Neuronal stem cell (in vitro differentiated cells): ENCODE measurements at regions not wholly inside any gene's neighbourhood (a gene's known extent, or its start where the extent isn't known, plus 50 kb on each side); places are given as distances from the start of the nearest gene placed in this dataset.

Experiments
- DNase-seq: peaks from one replicate; pipeline ENCODE4 v3.0.0-alpha.2; 2013; ENCODE audit warnings: low spot score
- H2AFZ ChIP-seq: one replicate; pipeline ENCODE4 v1.6.1; 2013; ENCODE audit warnings: mild to moderate bottlenecking, low read length, inconsistent platforms
- H2AK5ac ChIP-seq: 2 replicates; pipeline ENCODE4 v1.6.1; 2013; ENCODE audit warnings: low read depth, mild to moderate bottlenecking, inconsistent platforms, low read length, moderate library complexity, mixed read lengths
- H2BK120ac ChIP-seq: 2 replicates; pipeline ENCODE4 v1.6.1; 2013; ENCODE audit warnings: low read depth, mild to moderate bottlenecking, inconsistent platforms, low read length, moderate library complexity, mixed read lengths
- H2BK12ac ChIP-seq: one replicate; pipeline ENCODE4 v1.6.1; 2013; ENCODE audit warnings: low read length, inconsistent platforms
- H2BK15ac ChIP-seq: 2 replicates; pipeline ENCODE4 v1.6.1; 2013; ENCODE audit warnings: mild to moderate bottlenecking, low read length, inconsistent platforms, mixed read lengths
- H2BK5ac ChIP-seq: one replicate; pipeline ENCODE4 v1.6.1; 2013; ENCODE audit warnings: inconsistent platforms, mild to moderate bottlenecking, low read length, moderate library complexity
- H3K14ac ChIP-seq: one replicate; pipeline ENCODE4 v1.6.1; 2013; ENCODE audit warnings: low read length, inconsistent platforms
- H3K18ac ChIP-seq: 2 replicates; pipeline ENCODE4 v1.6.1; 2013; ENCODE audit warnings: low read length, inconsistent platforms
- H3K23ac ChIP-seq: 2 replicates; pipeline ENCODE4 v1.6.1; 2013; ENCODE audit warnings: low read depth, mild to moderate bottlenecking, mixed read lengths, low read length, inconsistent platforms; ENCODE audit not compliant: poor library complexity
- H3K27ac ChIP-seq: replicated peaks from 3 replicates; pipeline ENCODE4 v1.5.1; 2013; ENCODE audit warnings: low read length, inconsistent platforms
- H3K27me3 ChIP-seq, 3 experiments: 2 replicates each; pipeline ENCODE4 v1.6.1; 2013; ENCODE audit warnings: low read length in 3 of 3, mild to moderate bottlenecking in 2 of 3, inconsistent platforms in 1 of 3, low read depth in 1 of 3, mixed read lengths in 1 of 3, moderate library complexity in 1 of 3; ENCODE audit not compliant: control insufficient read depth in 3 of 3, insufficient read depth in 3 of 3
- H3K36me3 ChIP-seq, 2 donors: replicated peaks in 1 of 2; 2 replicates each; pipeline ENCODE4 v1.6.1; 2013; ENCODE audit warnings: low read length in 2 of 2; ENCODE audit not compliant: control insufficient read depth in 2 of 2, insufficient read depth in 2 of 2
- H3K4ac ChIP-seq: 2 replicates; pipeline ENCODE4 v1.6.1; 2013; ENCODE audit warnings: inconsistent platforms, mild to moderate bottlenecking, low read length, moderate library complexity
- H3K4me1 ChIP-seq, 2 donors: 1 replicate in 1 of 2; 2 replicates in 1 of 2; pipeline ENCODE4 v1.6.1; 2013; ENCODE audit warnings: low read length in 2 of 2, low read depth in 1 of 2; ENCODE audit not compliant: control insufficient read depth in 2 of 2, insufficient read depth in 1 of 2
- H3K4me2 ChIP-seq: one replicate; pipeline ENCODE4 v1.6.1; 2013; ENCODE audit warnings: mild to moderate bottlenecking, low read length, inconsistent platforms; ENCODE audit not compliant: insufficient read depth, poor library complexity, severe bottlenecking
- H3K4me3 ChIP-seq, 2 donors: 2 replicates each; pipeline ENCODE4 v1.5.1; 2013; ENCODE audit warnings: low read length in 2 of 2, mild to moderate bottlenecking in 2 of 2, inconsistent platforms in 1 of 2, moderate library complexity in 1 of 2
- H3K79me1 ChIP-seq: one replicate; pipeline ENCODE4 v1.6.1; 2013; ENCODE audit warnings: low read depth, mild to moderate bottlenecking, inconsistent platforms, low read length, moderate library complexity
- H3K9ac ChIP-seq: one replicate; pipeline ENCODE4 v1.6.1; 2013; ENCODE audit warnings: mild to moderate bottlenecking, low read depth, low read length, inconsistent platforms; ENCODE audit not compliant: poor library complexity
- H3K9me3 ChIP-seq, 2 donors: replicated peaks in 1 of 2; 2 replicates each; pipeline versions ENCODE3 to v1.6.1; 2013; ENCODE audit warnings: low read length in 2 of 2, mild to moderate bottlenecking in 2 of 2, inconsistent platforms in 1 of 2, low read depth in 1 of 2, mixed read lengths in 1 of 2, moderate library complexity in 1 of 2; ENCODE audit not compliant: control insufficient read depth in 2 of 2, insufficient read depth in 1 of 2
- H4K8ac ChIP-seq: one replicate; pipeline ENCODE4 v1.6.1; 2013; ENCODE audit warnings: low read depth, mild to moderate bottlenecking, inconsistent platforms, low read length, moderate library complexity
- H4K91ac ChIP-seq: one replicate; pipeline ENCODE4 v1.6.1; 2013; ENCODE audit warnings: low read length, low read depth, mild to moderate bottlenecking, inconsistent platforms; ENCODE audit not compliant: poor library complexity
- WGBS, 2 donors: extraction: QIAGEN DNeasy Blood & Tissue Kit; methylation state at CpG; one replicate each; pipeline ENCODE4 v1.1.7; 2013; ENCODE audit warnings: missing lambda C conversion rate in 2 of 2, mixed read lengths in 1 of 2; ENCODE audit not compliant: insufficient read length in 2 of 2, insufficient replicate concordance in 1 of 2; ENCODE audit errors: extremely low coverage in 2 of 2; 5-methylcytosine and 5-hydroxymethylcytosine counted together

DNA sequence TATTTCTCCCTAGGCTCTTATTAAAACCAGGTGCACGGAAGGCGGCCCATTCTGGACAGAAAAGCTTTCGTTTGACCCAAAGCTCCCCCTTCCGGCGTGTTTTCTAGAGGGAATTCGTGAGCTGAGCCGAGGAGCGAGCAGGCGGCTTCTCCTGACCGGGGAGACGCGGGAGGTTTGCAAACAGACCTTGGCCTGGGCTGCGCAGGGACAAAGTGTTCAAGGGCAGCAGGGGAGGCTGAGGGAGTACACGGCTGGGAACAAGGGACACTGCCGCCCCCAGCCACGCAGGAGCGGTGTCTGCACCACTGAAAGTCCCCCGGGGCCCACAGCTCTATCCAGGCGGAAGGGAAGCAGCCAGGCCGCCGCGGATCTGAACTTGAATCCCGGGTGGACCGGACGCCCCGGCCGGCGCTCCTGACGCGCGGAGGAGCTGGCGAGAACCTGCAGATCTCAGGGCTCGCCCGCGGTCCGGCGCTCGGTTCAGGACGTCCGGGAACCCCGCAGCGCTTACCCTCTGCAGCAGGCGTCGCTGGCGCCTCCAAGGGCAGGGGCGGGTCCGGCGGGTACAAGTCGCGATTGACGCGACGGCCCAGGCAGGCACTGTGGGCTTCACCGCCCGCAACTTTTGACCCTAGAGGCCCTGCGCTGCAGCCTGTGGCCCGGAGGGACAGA is 101.9 kb downstream of the WT1 start:
- peak overlapping the region; percentile 77 for H3K4me2 ChIP-seq
- H3K27me3 ChIP-seq, result peaks cover 0 to 31% (median 9%) of the 10 kb centered on the region in 3 experiments
- no peak overlapping the region for H4K8ac ChIP-seq
- no peak overlapping the region for H3K9ac ChIP-seq
- H3K4me1 ChIP-seq, result peaks cover 0 to 3% of the 10 kb centered on the region in 2 donors
- no peaks in the 10 kb centered on the region for H3K79me1 ChIP-seq
- H3K14ac ChIP-seq, result no peak overlapping the region
- no CpG with 5 or more reads among the region's 57 CpGs for WGBS, 2 donors
- H2BK12ac ChIP-seq, result no peak overlapping the region
- H2BK15ac ChIP-seq, result no peak overlapping the region
- peak overlapping the region; percentile 44 for H3K18ac ChIP-seq
- peak; percentile 51 for DNase-seq
- H3K4me3 ChIP-seq, result peak overlapping the region in 1 of 2 donors; percentile 75
- no peak overlapping the region for H3K27ac ChIP-seq
- no peak overlapping the region for H2AK5ac ChIP-seq
- H3K23ac ChIP-seq, result peak overlapping the region; percentile 1
- no peak overlapping the region for H2BK120ac ChIP-seq
- peaks cover 0 to 4% of the 10 kb centered on the region in 2 donors for H3K9me3 ChIP-seq
- H3K36me3 ChIP-seq, result no peaks in the 10 kb centered on the region
- peak overlapping the region; percentile 64 for H2AFZ ChIP-seq
- no peak overlapping the region for H2BK5ac ChIP-seq
- no peak overlapping the region for H4K91ac ChIP-seq
- no peak overlapping the region for H3K4ac ChIP-seq

DNA sequence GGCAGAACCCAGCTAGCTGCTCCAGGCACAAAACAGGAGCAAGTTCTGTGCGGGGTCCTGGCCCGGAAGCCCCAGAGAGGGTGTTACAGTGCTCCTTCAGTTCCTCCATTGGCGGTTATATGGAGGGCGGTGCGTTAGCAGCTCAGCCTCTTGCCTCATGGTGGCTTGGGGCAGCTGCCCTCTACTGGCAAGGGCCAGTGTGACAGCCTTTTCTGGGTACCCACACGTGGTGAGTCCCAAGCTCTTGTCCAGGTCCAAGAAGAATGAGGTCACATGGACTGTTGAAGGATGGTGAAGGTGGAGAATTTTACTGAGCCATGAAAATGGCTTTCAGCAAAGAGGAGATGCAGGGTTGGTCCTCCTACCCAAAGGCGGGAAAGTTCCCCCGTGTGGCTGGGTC is 100.5 kb downstream of the WT1 start:
- no peak overlapping the region for H3K4ac ChIP-seq
- H3K4me2 ChIP-seq, result no peak overlapping the region
- no peak overlapping the region for H2BK12ac ChIP-seq
- no CpG with 5 or more reads among the region's 8 CpGs for WGBS, 2 donors
- H2AFZ ChIP-seq, result no peak overlapping the region
- H2BK15ac ChIP-seq, result peak overlapping the region; percentile 20
- H3K79me1 ChIP-seq, result no peaks in the 10 kb centered on the region
- no peak overlapping the region for H3K27ac ChIP-seq
- H3K9ac ChIP-seq, result no peak overlapping the region
- no peak overlapping the region for H4K91ac ChIP-seq
- H2AK5ac ChIP-seq, result no peak overlapping the region
- H3K9me3 ChIP-seq, result peaks cover 0 to 4% of the 10 kb centered on the region in 2 donors
- no peak overlapping the region for H2BK5ac ChIP-seq
- no peak overlapping the region for H4K8ac ChIP-seq
- H3K14ac ChIP-seq, result no peak overlapping the region
- H3K27me3 ChIP-seq, result peaks cover 0 to 31% (median 9%) of the 10 kb centered on the region in 3 experiments
- H3K4me1 ChIP-seq, result peaks cover 0 to 3% of the 10 kb centered on the region in 2 donors
- no peaks in the 10 kb centered on the region for H3K36me3 ChIP-seq
- no peak overlapping the region for H2BK120ac ChIP-seq
- no peak overlapping the region for H3K4me3 ChIP-seq
- H3K18ac ChIP-seq, result peak overlapping the region; percentile 8
- no peak for DNase-seq
- no peak overlapping the region for H3K23ac ChIP-seq
